ENCODE measurements at regions not wholly inside any gene's neighbourhood (a gene's known extent, or its start where the extent isn't known, plus 50 kb on each side); places are given as distances from the start of the nearest gene placed in this dataset.

DNA sequence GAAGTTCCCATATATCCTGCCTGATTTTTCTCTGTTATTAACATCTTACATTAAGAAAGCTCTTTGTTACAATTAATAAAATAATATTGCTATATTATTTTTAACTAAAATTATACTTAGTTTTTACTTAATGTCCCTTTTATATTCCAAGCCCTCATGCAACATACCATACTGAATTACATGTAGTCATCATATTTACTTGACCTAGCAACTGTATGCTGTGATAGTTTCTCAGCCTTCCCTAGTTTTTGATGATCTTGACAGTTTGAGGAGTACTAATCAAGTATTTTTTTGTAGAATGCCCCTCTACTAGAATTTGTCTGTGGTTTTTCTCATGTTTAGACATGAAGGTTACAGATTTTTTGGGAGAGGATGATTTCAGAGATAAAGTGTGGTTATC, 1503.8 kb upstream of the PABPC4L start:
- Histone ChIP-seq H2AFZ (ENCODE audit: insufficient read depth, low read depth, low read length, poor library complexity, severe bottlenecking) (no peak overlapping the region), H3K36me3 (replicated peaks in 1 of 2; ENCODE audit: control insufficient read depth in 1 of 2, insufficient read depth in 2 of 2, low read length in 2 of 2) (no peaks in the 10 kb centered on the region), H3K9me3 (replicated peaks in 1 of 2; ENCODE audit: control insufficient read depth in 1 of 2, insufficient read depth in 1 of 2, low read length in 2 of 2) (no peaks in the 10 kb centered on the region), H4K20me1 (ENCODE audit: insufficient read depth, low read length) (no peaks in the 10 kb centered on the region), H3K9ac (ENCODE audit: insufficient read depth, low read length, poor library complexity, severe bottlenecking) (no peak overlapping the region), H3K4me3 (replicated peaks in 1 of 3; ENCODE audit: low read depth in 2 of 3, low read length in 3 of 3) (no peak overlapping the region), H3K4me2 (replicated peaks; ENCODE audit: extremely low read depth, low read length, poor library complexity, severe bottlenecking) (no peak overlapping the region), H3K27ac (ENCODE audit: low read depth in 1 of 2, low read length in 2 of 2) (no peak overlapping the region), H3K79me2 (ENCODE audit: insufficient read depth, low read length) (no peaks in the 10 kb centered on the region), H3K4me1 (ENCODE audit: control insufficient read depth in 1 of 2, insufficient read depth in 2 of 2, low read length in 2 of 2) (no peaks in the 10 kb centered on the region), H3K27me3 (ENCODE audit: control insufficient read depth in 2 of 2, insufficient read depth in 2 of 2, low read length in 2 of 2) (no peaks in the 10 kb centered on the region)
- intact Hi-C loops (cut with micrococcal nuclease) = no loop called here
- no peaks in the 10 kb centered on the region for H3K36me3 Mint-ChIP-seq
- no peaks in the 10 kb centered on the region for H3K9me3 Mint-ChIP-seq
- no peak overlapping the region for H3K27ac Mint-ChIP-seq
- no peaks in the 10 kb centered on the region for H3K4me1 Mint-ChIP-seq
- H3K27me3 Mint-ChIP-seq (ENCODE audit: low read depth in 3 of 3) = peaks cover 0 to 1% (median 0%) of the 10 kb centered on the region in 3 donors
- DNase-seq = no peak
- no peak overlapping the region for H3K4me3 Mint-ChIP-seq
- TF ChIP-seq, protein P1, sequence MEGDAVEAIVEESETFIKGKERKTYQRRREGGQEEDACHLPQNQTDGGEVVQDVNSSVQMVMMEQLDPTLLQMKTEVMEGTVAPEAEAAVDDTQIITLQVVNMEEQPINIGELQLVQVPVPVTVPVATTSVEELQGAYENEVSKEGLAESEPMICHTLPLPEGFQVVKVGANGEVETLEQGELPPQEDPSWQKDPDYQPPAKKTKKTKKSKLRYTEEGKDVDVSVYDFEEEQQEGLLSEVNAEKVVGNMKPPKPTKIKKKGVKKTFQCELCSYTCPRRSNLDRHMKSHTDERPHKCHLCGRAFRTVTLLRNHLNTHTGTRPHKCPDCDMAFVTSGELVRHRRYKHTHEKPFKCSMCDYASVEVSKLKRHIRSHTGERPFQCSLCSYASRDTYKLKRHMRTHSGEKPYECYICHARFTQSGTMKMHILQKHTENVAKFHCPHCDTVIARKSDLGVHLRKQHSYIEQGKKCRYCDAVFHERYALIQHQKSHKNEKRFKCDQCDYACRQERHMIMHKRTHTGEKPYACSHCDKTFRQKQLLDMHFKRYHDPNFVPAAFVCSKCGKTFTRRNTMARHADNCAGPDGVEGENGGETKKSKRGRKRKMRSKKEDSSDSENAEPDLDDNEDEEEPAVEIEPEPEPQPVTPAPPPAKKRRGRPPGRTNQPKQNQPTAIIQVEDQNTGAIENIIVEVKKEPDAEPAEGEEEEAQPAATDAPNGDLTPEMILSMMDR (IDR thresholded peaks at IDR 0.05) = no peak

- H2AFZ ChIP-seq (ENCODE audit: insufficient read depth, low read depth, low read length, poor library complexity, severe bottlenecking) = no peak overlapping the region
- no peak overlapping the region for H3K27ac Mint-ChIP-seq
- TF ChIP-seq, protein P1 (IDR thresholded peaks at IDR 0.05) = no peak
- H3K4me3 ChIP-seq (replicated peaks in 1 of 3; ENCODE audit: low read depth in 2 of 3, low read length in 3 of 3) = no peak overlapping the region
- WGBS (ENCODE audit: insufficient coverage) = no CpG with 5 or more reads among the region's 2 CpGs
- H3K79me2 ChIP-seq (ENCODE audit: insufficient read depth, low read length) = no peaks in the 10 kb centered on the region
- intact Hi-C loops (cut with micrococcal nuclease) = no loop called here
- no peaks in the 10 kb centered on the region for H3K36me3 Mint-ChIP-seq
- no peak overlapping the region for H3K9ac ChIP-seq (ENCODE audit: insufficient read depth, low read length, poor library complexity, severe bottlenecking)
- no peak overlapping the region for H3K27ac ChIP-seq (ENCODE audit: low read depth in 1 of 2, low read length in 2 of 2)
- peaks cover 0 to 1% (median 0%) of the 10 kb centered on the region in 3 donors for H3K27me3 Mint-ChIP-seq (ENCODE audit: low read depth in 3 of 3)
- H3K27me3 ChIP-seq (ENCODE audit: control insufficient read depth in 2 of 2, insufficient read depth in 2 of 2, low read length in 2 of 2) = no peaks in the 10 kb centered on the region
- no peaks in the 10 kb centered on the region for H3K4me1 Mint-ChIP-seq
- no peak for DNase-seq
- H3K4me2 ChIP-seq (replicated peaks; ENCODE audit: extremely low read depth, low read length, poor library complexity, severe bottlenecking) = no peak overlapping the region
- H3K4me1 ChIP-seq (ENCODE audit: control insufficient read depth in 1 of 2, insufficient read depth in 2 of 2, low read length in 2 of 2) = no peaks in the 10 kb centered on the region
- no peaks in the 10 kb centered on the region for H3K36me3 ChIP-seq (replicated peaks in 1 of 2; ENCODE audit: control insufficient read depth in 1 of 2, insufficient read depth in 2 of 2, low read length in 2 of 2)
- H4K20me1 ChIP-seq (ENCODE audit: insufficient read depth, low read length) = no peaks in the 10 kb centered on the region
- H3K9me3 Mint-ChIP-seq = peaks cover 0 to 4% (median 3%) of the 10 kb centered on the region in 7 donors
- H3K9me3 ChIP-seq (replicated peaks in 1 of 2; ENCODE audit: control insufficient read depth in 1 of 2, insufficient read depth in 1 of 2, low read length in 2 of 2) = no peaks in the 10 kb centered on the region
- H3K4me3 Mint-ChIP-seq = no peak overlapping the region
Measured at GRCh38 chr4:135694066-135694465, 1492.5 kb upstream of the PABPC4L start.
